Pancreas (tissue), 10 donors: ENCODE measurements at regions not wholly inside any gene's neighbourhood (a gene's known extent, or its start where the extent isn't known, plus 50 kb on each side); places are given as distances from the start of the nearest gene placed in this dataset.

Experiments
- ATAC-seq, 4 donors: fragments of 200-7000 bp; cut with Tn5 transposase; one replicate each; pipeline versions ENCODE4 v1.8.0 to v1.9.1; 2020; ENCODE audit warnings: mild to moderate bottlenecking in 4 of 4, moderate library complexity in 4 of 4
- DNase-seq, 6 donors: peaks; one replicate each; pipeline ENCODE4 v3.0.0-alpha.2; 2020
- FAIRE-seq: peaks from 2 replicates; lab custom pipeline; 2012; peaks lifted over from hg19 to GRCh38; lab: Jason Lieb, UNC
- H3K27ac ChIP-seq, 4 donors: fragments of 200-600 bp; sonication (generic); 1 replicate in 3 of 4; 2 replicates in 1 of 4; pipeline versions ENCODE4 v1.5.0 to v1.8.0; 2020
- H3K27me3 ChIP-seq, 4 donors: fragments of 200-600 bp; one replicate each; pipeline ENCODE4 v1.8.0; 2021
- H3K36me3 ChIP-seq, 3 donors: fragments of 200-600 bp; sonication (generic) in 1 of 3; one replicate each; pipeline versions ENCODE4 v1.5.0 to v1.8.0; 2020 to 2021
- H3K4me1 ChIP-seq, 3 donors: fragments of 200-600 bp; one replicate each; pipeline ENCODE4 v1.8.0; 2021
- H3K4me3 ChIP-seq, 4 donors: fragments of 200-600 bp; sonication (generic) in 2 of 4; one replicate each; pipeline versions ENCODE4 v1.5.0 to v1.8.0; 2020 to 2021
- H3K9me3 ChIP-seq, 4 donors: fragments of 200-600 bp; one replicate each; pipeline ENCODE4 v1.8.0; 2021
- CTCF ChIP-seq, 4 donors: fragments of 200-600 bp; sonication (generic) in 3 of 4; IDR thresholded peaks; one replicate each; pipeline versions ENCODE4 v1.5.0 to v1.8.0; 2021; ENCODE audit warnings: antibody characterized with exemption in 4 of 4
- WGBS, 2 donors: extraction: QIAGEN DNeasy Blood & Tissue Kit; methylation state at CpG; one replicate each; pipeline ENCODE4 v1.1.7; 2013; 5-methylcytosine and 5-hydroxymethylcytosine counted together
- intact Hi-C, 3 donors: fragments of 100-400 bp; cut with DNase I; formaldehyde crosslinking; loops; one replicate each; pipeline versions ENCODE4 v1.11.1 to v1.14.2; 2022
- donor health status: healthy with polysubstance abuse.
- donor health status: DM: no; HTN: no; CAD: no; lungs with moderate emphysema.
- donor health status: DM: no; HTN: no; CAD: no.
- donor health status: control.
- donor health status: control.
- donor health status: Bipolar disorder and iron deficiency.
- donor health status: DM: yes; HTN: yes; CAD: no.
- donor health status: DM: no; HTN: no; CAD: no.
- donor health status: DM: no; HTN: no; CAD: no.
- donor health status: DM: yes; HTN: yes; CAD: no.

DNA sequence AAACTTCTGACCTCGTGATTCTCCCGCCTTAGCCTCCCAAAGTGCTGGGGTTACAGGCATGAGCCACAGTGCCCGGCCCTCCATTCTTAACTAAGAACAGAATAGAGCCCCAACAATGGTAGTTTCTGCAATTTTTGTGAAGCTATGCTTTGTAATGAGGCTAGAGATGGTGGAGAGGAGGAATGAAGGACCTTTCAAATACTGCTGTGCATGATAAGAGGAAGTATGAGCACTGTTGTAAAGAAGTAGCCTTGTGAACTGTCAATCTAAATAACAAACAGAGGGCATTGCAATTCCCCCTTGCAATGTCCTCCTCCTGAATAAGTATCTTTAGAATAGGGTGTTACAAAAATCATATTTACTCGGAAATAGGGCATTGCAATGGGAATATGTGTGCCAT, 70.2 kb downstream of the EVX1 start:
- H3K27me3 ChIP-seq = no peaks in the 10 kb centered on the region

GRCh38 chr7:27314111-27314510, 71.5 kb downstream of the EVX1 start:
- Histone ChIP-seq H3K4me3 (no peak overlapping the region), H3K36me3 (no peaks in the 10 kb centered on the region), H3K4me1 (no peaks in the 10 kb centered on the region), H3K27ac (no peak overlapping the region), H3K9me3 (no peaks in the 10 kb centered on the region), H3K27me3 (no peaks in the 10 kb centered on the region)
- no peak for TF ChIP-seq CTCF (IDR thresholded peaks at IDR 0.05)
- WGBS, 2 donors = 26 to 27% methylated on average over 3 of the region's 3 CpGs
- DNase-seq = no peak
- ATAC-seq = peak in 3 of 4 donors; percentile 42 to 54 (median 47)
- intact Hi-C loops = no loop called here
- no peak for FAIRE-seq

More for the DNA sequence above, 70.2 kb downstream of the EVX1 start:
- no peak overlapping the region for H3K4me3 ChIP-seq
- H3K9me3 ChIP-seq = no peaks in the 10 kb centered on the region
- FAIRE-seq = no peak
- no peaks in the 10 kb centered on the region for H3K36me3 ChIP-seq
- no peaks in the 10 kb centered on the region for H3K4me1 ChIP-seq
- intact Hi-C loops = no loop called here
- H3K27ac ChIP-seq = no peak overlapping the region
- no peak for ATAC-seq
- no peak for DNase-seq
- 64 to 73% methylated on average over 4 of the region's 4 CpGs for WGBS, 2 donors
- no peak for TF ChIP-seq CTCF (IDR thresholded peaks at IDR 0.05)

DNA sequence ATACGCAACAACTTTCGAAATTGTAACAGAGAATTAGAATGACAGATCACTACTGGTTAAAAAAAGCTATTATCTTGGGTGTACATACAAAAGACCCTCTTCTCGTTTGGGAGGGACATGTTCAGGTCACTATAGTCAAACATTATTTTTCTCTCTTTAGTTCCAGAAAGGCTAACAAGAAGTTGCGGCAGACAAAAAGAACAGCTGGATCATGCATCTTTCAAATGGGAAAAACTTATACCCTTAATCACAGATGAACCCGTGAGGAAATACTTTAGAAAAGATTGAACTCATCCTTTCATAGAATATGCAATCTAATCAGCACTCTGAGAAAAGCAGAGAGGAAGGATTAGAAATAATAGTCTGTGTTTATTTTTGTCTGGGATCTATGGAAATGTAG, 72.5 kb downstream of the EVX1 start:
- Histone ChIP-seq H3K4me3 (no peak overlapping the region), H3K9me3 (no peaks in the 10 kb centered on the region), H3K27me3 (no peaks in the 10 kb centered on the region), H3K4me1 (no peaks in the 10 kb centered on the region), H3K27ac (no peak overlapping the region), H3K36me3 (no peaks in the 10 kb centered on the region)
- no peak for DNase-seq
- no peak for ATAC-seq
- WGBS, 2 donors = 71 to 76% methylated on average over 5 of the region's 5 CpGs
- no peak for TF ChIP-seq CTCF (IDR thresholded peaks at IDR 0.05)
- intact Hi-C loops = no loop called here
- FAIRE-seq = no peak

GRCh38 chr7:27316311-27316710, 73.7 kb downstream of the EVX1 start:
- FAIRE-seq (no peak), ATAC-seq (no peak), DNase-seq (no peak)
- H3K4me1 ChIP-seq = no peaks in the 10 kb centered on the region
- H3K36me3 ChIP-seq = no peaks in the 10 kb centered on the region
- no peaks in the 10 kb centered on the region for H3K9me3 ChIP-seq
- intact Hi-C loops = no loop called here
- no peak overlapping the region for H3K4me3 ChIP-seq
- no peak overlapping the region for H3K27ac ChIP-seq
- no peak for TF ChIP-seq CTCF (IDR thresholded peaks at IDR 0.05)
- no peaks in the 10 kb centered on the region for H3K27me3 ChIP-seq
- 51 to 76% methylated on average over 3 of the region's 3 CpGs for WGBS, 2 donors

DNA sequence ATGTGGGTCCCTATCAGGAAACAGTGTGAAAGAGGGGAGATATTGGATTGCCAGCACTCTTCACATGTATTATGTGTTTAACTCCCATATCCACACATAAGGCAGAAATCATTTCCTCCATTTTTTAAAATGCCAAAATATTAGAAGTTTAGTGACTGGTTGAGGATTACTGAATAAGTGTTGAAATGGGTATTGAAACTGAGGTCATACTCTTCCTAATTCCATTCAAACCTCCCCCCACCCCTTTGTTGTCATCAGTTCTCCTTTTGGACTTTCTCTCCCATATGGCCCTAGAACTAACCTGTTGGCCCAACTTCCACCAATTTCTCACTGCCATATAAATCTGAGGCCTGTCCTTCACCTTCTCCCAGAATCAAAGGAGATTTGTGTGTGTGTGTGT, 81.6 kb downstream of the EVX1 start:
- ATAC-seq = no peak
- Histone ChIP-seq H3K4me1 (no peaks in the 10 kb centered on the region), H3K27ac (no peak overlapping the region), H3K27me3 (no peaks in the 10 kb centered on the region), H3K36me3 (no peaks in the 10 kb centered on the region), H3K9me3 (no peaks in the 10 kb centered on the region), H3K4me3 (no peak overlapping the region)
- intact Hi-C loops = no loop called here
- TF ChIP-seq CTCF (IDR thresholded peaks at IDR 0.05) = no peak
- DNase-seq = no peak
- FAIRE-seq = no peak
